Ovary (tissue), 7 donors: ENCODE measurements at regions not wholly inside any gene's neighbourhood (a gene's known extent, or its start where the extent isn't known, plus 50 kb on each side); places are given as distances from the start of the nearest gene placed in this dataset.

Experiments
- DNase-seq, 5 donors: peaks; one replicate each; pipeline ENCODE4 v3.0.0-alpha.2; 2019 to 2020
- H3K27ac ChIP-seq, 2 donors: fragments of 200-600 bp; one replicate each; pipeline versions ENCODE4 v1.5.1 to v1.8.0; 2019 to 2022
- H3K27me3 ChIP-seq: fragments of 200-600 bp; one replicate; pipeline ENCODE4 v1.8.0; 2022
- H3K36me3 ChIP-seq: fragments of 200-600 bp; sonication (generic); one replicate; pipeline ENCODE4 v1.5.1; 2019
- H3K4me1 ChIP-seq: one replicate; pipeline ENCODE4 v1.8.1; 2013; ENCODE audit warnings: mild to moderate bottlenecking, moderate library complexity; ENCODE audit not compliant: insufficient read depth
- H3K4me3 ChIP-seq: fragments of 200-600 bp; sonication (generic); one replicate; pipeline ENCODE4 v1.5.1; 2017
- H3K9me3 ChIP-seq, 2 donors: fragments of 200-600 bp in 1 of 2; sonication (generic) in 1 of 2; one replicate each; pipeline versions ENCODE4 v1.5.1 to v1.8.1; 2013 to 2019; ENCODE audit warnings: mild to moderate bottlenecking in 1 of 2, moderate library complexity in 1 of 2
- CTCF ChIP-seq, 3 donors: fragments of 450-650 bp in 2 of 3; fragments of 200-600 bp in 1 of 3; IDR thresholded peaks; one replicate each; pipeline versions ENCODE4 v1.5.1 to v1.8.0; 2016 to 2022; ENCODE audit warnings: antibody characterized with exemption in 3 of 3, mild to moderate bottlenecking in 1 of 3
- EP300 ChIP-seq: sonication (generic); formaldehyde crosslinking; IDR thresholded peaks from one replicate; pipeline ENCODE4 v1.6.1; 2017; ENCODE audit warnings: antibody characterized with exemption
- POLR2A ChIP-seq: fragments of 450-650 bp; IDR thresholded peaks from one replicate; pipeline ENCODE4 v1.6.1; 2017; ENCODE audit warnings: antibody characterized with exemption, mild to moderate bottlenecking, moderate library complexity
- WGBS, 3 donors: extraction: QIAGEN DNeasy Blood & Tissue Kit in 1 of 3; methylation state at CpG; one replicate each; pipeline versions ENCODE4 v1.1.5 to v1.1.7; 2013 to 2017; 5-methylcytosine and 5-hydroxymethylcytosine counted together
- intact Hi-C, 4 donors: fragments of 100-400 bp; cut with DNase I; formaldehyde crosslinking; loops; one replicate each; pipeline versions ENCODE4 v1.11.0 to v1.15.1; 2022 to 2023
- donor health status: DM: no; HTN: no; CAD: no; lungs with moderate emphysema.
- donor health status: DM: no; HTN: no; CAD: no.
- donor health status: Bipolar disorder and iron deficiency.
- donor health status: DM: no; HTN: no; CAD: no.
- donor health status: DM: yes; HTN: yes; CAD: no.

GRCh38 chr13:54958781-54959180 is 1930.2 kb downstream of the OLFM4 start:
- no peak for TF ChIP-seq POLR2A
- no peak for TF ChIP-seq CTCF (IDR thresholded peaks at IDR 0.05)
- no peak for TF ChIP-seq EP300
- H3K4me3 ChIP-seq = no peak overlapping the region
- H3K4me1 ChIP-seq = no peaks in the 10 kb centered on the region
- intact Hi-C loops = no loop called here
- H3K9me3 ChIP-seq = no peaks in the 10 kb centered on the region
- H3K27me3 ChIP-seq = no peaks in the 10 kb centered on the region
- H3K36me3 ChIP-seq = no peaks in the 10 kb centered on the region
- DNase-seq = no peak
- WGBS, 3 donors = 88 to 91% (median 90%) methylated on average over 11 to 12 of the region's 12 CpGs
- H3K27ac ChIP-seq = no peak overlapping the region

- Histone ChIP-seq H3K9me3 (no peaks in the 10 kb centered on the region), H3K4me3 (no peak overlapping the region), H3K4me1 (no peaks in the 10 kb centered on the region), H3K27ac (no peak overlapping the region), H3K27me3 (no peaks in the 10 kb centered on the region), H3K36me3 (no peaks in the 10 kb centered on the region)
- 71 to 82% (median 72%) methylated on average over 2 of the region's 2 CpGs for WGBS, 3 donors
- no peak for DNase-seq
- intact Hi-C loops = no loop called here
- TF ChIP-seq EP300 = no peak
- TF ChIP-seq POLR2A = no peak
- TF ChIP-seq CTCF (IDR thresholded peaks at IDR 0.05) = no peak
These were observed 1937.3 kb downstream of the OLFM4 start for GRCh38 chr13:54965881-54966280.

- H3K9me3 ChIP-seq = no peaks in the 10 kb centered on the region
- DNase-seq = no peak
- H3K4me1 ChIP-seq = no peaks in the 10 kb centered on the region
- H3K27ac ChIP-seq = no peak overlapping the region
- 64 to 72% (median 67%) methylated on average over 5 of the region's 5 CpGs for WGBS, 3 donors
- H3K4me3 ChIP-seq = no peak overlapping the region
- H3K36me3 ChIP-seq = no peaks in the 10 kb centered on the region
- no peaks in the 10 kb centered on the region for H3K27me3 ChIP-seq
- TF ChIP-seq CTCF (IDR thresholded peaks at IDR 0.05) (no peak), EP300 (no peak), POLR2A (no peak)
- intact Hi-C loops = no loop called here
These were observed 1944.2 kb downstream of the OLFM4 start for GRCh38 chr13:54972838-54973237.

- 70 to 77% (median 77%) methylated on average over 4 of the region's 4 CpGs for WGBS, 3 donors
- intact Hi-C loops = no loop called here
- H3K27ac ChIP-seq = no peak overlapping the region
- DNase-seq = no peak
- TF ChIP-seq POLR2A = no peak
- TF ChIP-seq CTCF (IDR thresholded peaks at IDR 0.05) = no peak
- no peak for TF ChIP-seq EP300
- H3K9me3 ChIP-seq = no peaks in the 10 kb centered on the region
- no peaks in the 10 kb centered on the region for H3K27me3 ChIP-seq
- H3K4me3 ChIP-seq = no peak overlapping the region
- no peaks in the 10 kb centered on the region for H3K36me3 ChIP-seq
- H3K4me1 ChIP-seq = no peaks in the 10 kb centered on the region
These were observed 1947.1 kb downstream of the OLFM4 start for GRCh38 chr13:54975676-54976075.

- DNase-seq = no peak
- no peak for TF ChIP-seq POLR2A
- no peak for TF ChIP-seq EP300
- TF ChIP-seq CTCF (IDR thresholded peaks at IDR 0.05) = no peak
- Histone ChIP-seq H3K27ac (no peak overlapping the region), H3K4me1 (no peaks in the 10 kb centered on the region), H3K4me3 (no peak overlapping the region), H3K36me3 (no peaks in the 10 kb centered on the region), H3K27me3 (no peaks in the 10 kb centered on the region), H3K9me3 (no peaks in the 10 kb centered on the region)
- intact Hi-C loops = no loop called here
- 65 to 73% (median 67%) methylated on average over 3 of the region's 3 CpGs for WGBS, 3 donors
These were observed 1952.0 kb downstream of the OLFM4 start for GRCh38 chr13:54980651-54981050.
